Ovary (tissue), 3 donors: ENCODE measurements at regions not wholly inside any gene's neighbourhood (a gene's known extent, or its start where the extent isn't known, plus 50 kb on each side); places are given as distances from the start of the nearest gene placed in this dataset.

Source experiments
- EP300 ChIP-seq: sonication (generic); formaldehyde crosslinking; IDR thresholded peaks from one replicate; pipeline ENCODE4 v1.6.1; 2017; ENCODE audit warnings: antibody characterized with exemption
- POLR2A ChIP-seq: fragments of 450-650 bp; IDR thresholded peaks from one replicate; pipeline ENCODE4 v1.6.1; 2017; ENCODE audit warnings: antibody characterized with exemption, mild to moderate bottlenecking, moderate library complexity
- TF ChIP-seq, protein P1 (sequence below), 3 donors: fragments of 450-650 bp in 2 of 3; fragments of 200-600 bp in 1 of 3; IDR thresholded peaks; one replicate each; pipeline versions ENCODE4 v1.5.1 to v1.8.0; 2016 to 2022; ENCODE audit warnings: antibody characterized with exemption in 3 of 3, mild to moderate bottlenecking in 1 of 3
- donor health status: DM: no; HTN: no; CAD: no.

DNA sequence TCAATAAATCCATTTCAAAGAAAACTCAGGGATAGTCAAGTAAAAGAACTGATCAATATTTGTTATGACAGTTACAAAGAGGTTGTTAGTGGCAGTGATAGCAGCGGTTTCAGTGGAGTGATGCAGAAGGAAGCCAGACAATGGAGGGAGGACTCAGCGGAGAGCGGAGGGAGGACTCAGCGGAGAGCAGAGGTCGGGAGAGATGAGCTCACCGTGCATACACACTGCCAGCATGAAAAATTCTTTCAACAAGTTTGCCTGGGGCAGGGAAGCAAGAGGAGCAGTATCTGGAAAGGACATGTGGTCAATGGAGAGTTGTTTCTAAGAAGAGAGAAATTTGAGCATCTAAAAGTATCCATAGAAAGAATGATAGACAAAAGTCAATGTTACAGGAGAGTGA, 60.9 kb upstream of the BCL11A start:
- TF ChIP-seq, protein P1, sequence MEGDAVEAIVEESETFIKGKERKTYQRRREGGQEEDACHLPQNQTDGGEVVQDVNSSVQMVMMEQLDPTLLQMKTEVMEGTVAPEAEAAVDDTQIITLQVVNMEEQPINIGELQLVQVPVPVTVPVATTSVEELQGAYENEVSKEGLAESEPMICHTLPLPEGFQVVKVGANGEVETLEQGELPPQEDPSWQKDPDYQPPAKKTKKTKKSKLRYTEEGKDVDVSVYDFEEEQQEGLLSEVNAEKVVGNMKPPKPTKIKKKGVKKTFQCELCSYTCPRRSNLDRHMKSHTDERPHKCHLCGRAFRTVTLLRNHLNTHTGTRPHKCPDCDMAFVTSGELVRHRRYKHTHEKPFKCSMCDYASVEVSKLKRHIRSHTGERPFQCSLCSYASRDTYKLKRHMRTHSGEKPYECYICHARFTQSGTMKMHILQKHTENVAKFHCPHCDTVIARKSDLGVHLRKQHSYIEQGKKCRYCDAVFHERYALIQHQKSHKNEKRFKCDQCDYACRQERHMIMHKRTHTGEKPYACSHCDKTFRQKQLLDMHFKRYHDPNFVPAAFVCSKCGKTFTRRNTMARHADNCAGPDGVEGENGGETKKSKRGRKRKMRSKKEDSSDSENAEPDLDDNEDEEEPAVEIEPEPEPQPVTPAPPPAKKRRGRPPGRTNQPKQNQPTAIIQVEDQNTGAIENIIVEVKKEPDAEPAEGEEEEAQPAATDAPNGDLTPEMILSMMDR (IDR thresholded peaks at IDR 0.05), result no peak
- TF ChIP-seq POLR2A, result no peak
- no peak for TF ChIP-seq EP300
